ENCODE measurements at regions not wholly inside any gene's neighbourhood (a gene's known extent, or its start where the extent isn't known, plus 50 kb on each side); places are given as distances from the start of the nearest gene placed in this dataset.
"Not testable (repeated sequence)": the region's sequence is repeated elsewhere in the genome, so short reads cannot be mapped to it uniquely, and the experiment has no call there.

DNA sequence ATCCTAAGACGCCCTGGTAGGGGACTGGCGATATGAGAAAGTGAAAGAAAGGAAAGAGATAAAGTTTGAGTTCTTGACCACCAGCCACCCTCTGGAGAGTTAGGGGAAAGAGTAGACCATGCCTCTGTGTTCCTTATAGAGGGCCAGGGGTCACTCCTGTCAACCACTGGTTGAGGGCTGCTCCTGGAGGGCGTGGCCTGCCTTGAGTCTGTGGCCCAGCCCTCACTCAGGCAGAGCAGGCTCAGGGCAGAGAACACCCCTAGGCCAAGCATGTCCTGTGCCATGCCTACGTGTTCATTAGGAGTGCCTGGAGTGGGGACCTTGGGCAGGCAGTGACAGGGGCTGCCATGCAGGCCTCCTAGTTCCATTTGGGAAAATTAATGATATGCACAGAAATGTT lies 161.1 kb upstream of the EPB41L3 start:
- Mint-ChIP-seq H3K27ac (no peak overlapping the region), H3K4me3 (no peak overlapping the region), H3K9me3 (no peaks in the 10 kb centered on the region), H3K4me1 (no peaks in the 10 kb centered on the region), H3K27me3 (no peaks in the 10 kb centered on the region), H3K36me3 (no peaks in the 10 kb centered on the region)
- DNase-seq: no peak
- CTCF ChIA-PET: no interaction called here

- H3K27me3 Mint-ChIP-seq, H3K36me3 Mint-ChIP-seq, DNase-seq, H3K9me3 Mint-ChIP-seq, H3K4me1 Mint-ChIP-seq, H3K4me3 Mint-ChIP-seq, CTCF ChIA-PET, H3K27ac Mint-ChIP-seq: not testable (repeated sequence)
These were observed 158.2 kb upstream of the EPB41L3 start for GRCh38 chr18:5702016-5702415.

DNA sequence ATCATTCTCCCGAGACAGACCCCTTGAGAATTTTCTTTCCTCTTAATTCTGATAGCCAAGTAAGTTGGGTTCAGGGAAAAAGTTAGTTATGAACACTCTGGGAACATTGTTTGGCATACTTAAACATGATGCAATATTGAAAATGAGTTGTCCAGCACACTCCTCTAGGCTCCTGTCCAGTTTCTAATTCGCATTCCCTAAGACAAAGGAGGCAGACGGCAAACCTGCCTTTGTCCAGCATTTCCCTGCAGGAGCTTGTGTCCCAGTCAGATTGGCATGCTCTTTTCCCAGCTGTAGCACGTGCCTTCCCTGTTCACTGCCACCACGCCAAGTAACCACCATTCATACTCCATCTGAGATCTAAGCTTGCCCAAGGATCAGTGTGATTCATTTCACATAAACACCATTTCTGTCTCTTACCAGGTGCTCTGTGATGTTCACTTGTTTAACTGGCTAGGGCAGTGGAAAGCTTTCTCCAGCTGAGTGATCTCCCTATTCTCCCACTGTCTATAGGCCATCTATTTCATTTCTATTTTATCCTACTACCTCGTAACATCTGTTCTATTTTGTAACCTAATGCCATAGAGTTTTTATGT lies 150.0 kb upstream of the EPB41L3 start:
- H3K4me1 Mint-ChIP-seq: no peaks in the 10 kb centered on the region
- H3K27ac Mint-ChIP-seq: no peak overlapping the region
- CTCF ChIA-PET: no interaction called here
- DNase-seq: no peak
- H3K9me3 Mint-ChIP-seq: peaks cover 2% of the 10 kb centered on the region
- H3K27me3 Mint-ChIP-seq: no peaks in the 10 kb centered on the region
- H3K4me3 Mint-ChIP-seq: no peak overlapping the region
- H3K36me3 Mint-ChIP-seq: no peaks in the 10 kb centered on the region

DNA sequence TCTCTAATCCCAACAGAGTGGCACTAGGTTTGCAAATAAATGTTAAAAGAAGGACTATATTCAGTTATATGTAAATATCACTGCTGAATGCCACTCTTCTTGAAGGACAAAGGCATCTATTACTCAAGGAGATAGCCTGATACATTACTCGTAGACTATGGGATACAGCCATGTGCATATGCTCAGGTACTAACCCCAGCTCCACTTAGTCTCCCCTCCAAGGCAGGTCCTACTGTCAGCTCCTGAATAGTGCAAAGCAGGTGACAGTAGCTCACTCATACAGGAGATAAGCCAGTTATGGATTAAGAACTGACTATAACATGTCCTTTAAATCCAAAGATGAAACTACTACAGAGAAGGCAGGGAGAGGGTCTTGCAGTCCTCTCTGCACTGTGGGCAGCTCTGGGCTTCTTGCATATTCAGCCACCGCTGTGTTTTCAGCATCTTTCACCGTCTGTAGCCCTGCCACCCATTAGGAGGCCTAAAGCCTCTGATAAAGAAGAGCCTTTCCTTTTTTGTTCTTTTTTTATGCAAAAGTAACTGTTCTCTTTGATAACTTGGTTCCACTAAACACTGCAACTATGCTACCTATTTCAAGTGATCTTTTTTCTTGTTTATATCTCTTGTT lies 135.1 kb upstream of the EPB41L3 start:
- Mint-ChIP-seq H3K4me1 (no peaks in the 10 kb centered on the region), H3K27ac (no peak overlapping the region), H3K27me3 (no peaks in the 10 kb centered on the region), H3K9me3 (no peaks in the 10 kb centered on the region), H3K4me3 (no peak overlapping the region), H3K36me3 (no peaks in the 10 kb centered on the region)
- DNase-seq: no peak
- CTCF ChIA-PET: no interaction called here

GRCh38 chr18:5678278-5678677 lies 134.5 kb upstream of the EPB41L3 start:
- DNase-seq: no peak
- Mint-ChIP-seq H3K27me3 (no peaks in the 10 kb centered on the region), H3K9me3 (no peaks in the 10 kb centered on the region), H3K27ac (no peak overlapping the region), H3K4me3 (no peak overlapping the region), H3K4me1 (no peaks in the 10 kb centered on the region), H3K36me3 (no peaks in the 10 kb centered on the region)
- CTCF ChIA-PET: no interaction called here

GRCh38 chr18:5673616-5674015 lies 129.8 kb upstream of the EPB41L3 start:
- Mint-ChIP-seq H3K36me3 (no peaks in the 10 kb centered on the region), H3K27ac (no peak overlapping the region), H3K9me3 (no peaks in the 10 kb centered on the region), H3K27me3 (no peaks in the 10 kb centered on the region), H3K4me3 (no peak overlapping the region), H3K4me1 (no peaks in the 10 kb centered on the region)
- DNase-seq: no peak
- CTCF ChIA-PET: no interaction called here

- H3K9me3 Mint-ChIP-seq: no peaks in the 10 kb centered on the region
- no peak overlapping the region for H3K27ac Mint-ChIP-seq
- CTCF ChIA-PET: no interaction called here
- H3K36me3 Mint-ChIP-seq: no peaks in the 10 kb centered on the region
- H3K4me3 Mint-ChIP-seq: no peak overlapping the region
- H3K27me3 Mint-ChIP-seq: no peaks in the 10 kb centered on the region
- no peaks in the 10 kb centered on the region for H3K4me1 Mint-ChIP-seq
- no peak for DNase-seq
These were observed 125.8 kb upstream of the EPB41L3 start for GRCh38 chr18:5669585-5669984.

DNA sequence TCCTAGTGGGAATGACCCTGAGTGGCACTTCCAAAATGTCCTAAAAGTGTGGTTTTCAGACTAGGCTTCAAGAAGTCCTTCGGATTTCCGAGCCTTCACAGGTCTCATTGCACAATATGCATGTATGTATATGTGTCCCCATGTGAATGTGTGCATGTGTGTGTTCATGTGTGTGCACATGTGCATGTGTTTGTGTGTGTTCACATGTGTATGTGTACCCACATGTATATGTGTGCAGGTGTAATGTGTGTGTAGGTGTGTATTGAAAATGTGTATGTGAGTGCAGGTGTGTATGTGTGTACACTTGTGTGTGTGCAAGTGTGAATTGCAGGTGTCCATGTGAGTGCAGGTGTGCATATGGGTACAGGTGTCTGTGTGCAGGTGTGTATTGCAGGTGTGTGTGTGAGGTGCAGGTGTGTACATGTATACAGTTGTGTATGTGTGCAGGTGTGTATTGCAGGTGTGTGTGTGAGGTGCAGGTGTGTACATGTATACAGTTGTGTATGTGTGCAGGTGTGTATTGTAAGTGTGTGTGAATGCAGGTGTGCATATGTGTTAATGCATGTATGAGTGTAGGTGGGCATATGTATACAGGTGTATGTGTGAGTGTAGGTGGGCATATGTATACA lies 124.4 kb upstream of the EPB41L3 start:
- H3K27ac Mint-ChIP-seq: no peak overlapping the region
- no peaks in the 10 kb centered on the region for H3K36me3 Mint-ChIP-seq
- no peak for DNase-seq
- H3K4me1 Mint-ChIP-seq: no peaks in the 10 kb centered on the region
- no peak overlapping the region for H3K4me3 Mint-ChIP-seq
- no peaks in the 10 kb centered on the region for H3K27me3 Mint-ChIP-seq
- CTCF ChIA-PET: no interaction called here
- no peaks in the 10 kb centered on the region for H3K9me3 Mint-ChIP-seq

- Mint-ChIP-seq H3K9me3 (no peaks in the 10 kb centered on the region), H3K4me3 (no peak overlapping the region), H3K36me3 (no peaks in the 10 kb centered on the region), H3K27me3 (no peaks in the 10 kb centered on the region), H3K4me1 (no peaks in the 10 kb centered on the region), H3K27ac (no peak overlapping the region)
- no peak for DNase-seq
- CTCF ChIA-PET: no interaction called here
These were observed 123.6 kb upstream of the EPB41L3 start for GRCh38 chr18:5667356-5667755.

DNA sequence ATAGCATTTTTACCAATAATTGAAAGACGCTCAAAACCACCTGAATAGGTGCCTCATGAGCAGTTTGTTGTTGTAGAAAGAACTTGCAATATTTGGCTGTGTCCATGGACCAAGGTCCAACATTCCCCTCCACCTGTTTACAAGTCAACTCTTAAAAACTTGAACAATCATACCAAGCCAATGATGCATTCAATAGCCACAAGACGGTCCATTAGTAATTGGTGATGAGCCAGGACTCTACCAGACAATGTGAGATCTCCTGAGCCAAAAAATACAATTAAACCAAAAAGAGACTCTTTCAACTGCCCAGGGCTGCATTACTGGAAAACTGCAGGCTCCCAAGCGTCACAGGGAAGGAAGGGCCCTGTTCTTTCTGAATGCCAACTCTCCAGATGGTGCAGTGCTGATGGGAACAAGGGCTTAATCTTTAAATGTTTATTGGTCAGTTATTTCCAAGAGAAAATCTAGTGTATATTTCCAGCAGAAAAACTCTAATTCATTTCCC lies 118.8 kb upstream of the EPB41L3 start:
- H3K27me3 Mint-ChIP-seq: no peaks in the 10 kb centered on the region
- no peaks in the 10 kb centered on the region for H3K4me1 Mint-ChIP-seq
- no peaks in the 10 kb centered on the region for H3K9me3 Mint-ChIP-seq
- CTCF ChIA-PET: no interaction called here
- no peak overlapping the region for H3K27ac Mint-ChIP-seq
- DNase-seq: no peak
- no peak overlapping the region for H3K4me3 Mint-ChIP-seq
- no peaks in the 10 kb centered on the region for H3K36me3 Mint-ChIP-seq

DNA sequence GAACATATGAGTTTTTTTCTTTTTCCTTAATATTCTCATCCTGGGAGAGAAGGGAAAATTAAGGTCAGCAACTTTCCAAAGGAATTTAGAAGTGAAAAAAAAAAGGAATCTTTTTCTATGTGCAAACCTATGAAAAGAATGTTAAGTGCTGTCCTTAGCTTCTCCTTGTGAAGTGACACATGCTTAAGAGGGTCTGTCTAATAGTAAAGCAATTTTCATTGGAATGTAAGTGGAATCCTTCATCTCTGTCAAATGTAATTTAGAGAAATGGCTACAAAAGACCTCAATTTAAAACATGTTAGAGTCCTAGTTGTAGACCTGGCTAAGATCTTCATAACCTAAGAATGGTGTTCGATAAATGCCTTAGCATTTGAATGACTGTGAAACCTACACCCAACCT lies 117.4 kb upstream of the EPB41L3 start:
- no peak for DNase-seq
- Mint-ChIP-seq H3K36me3 (no peaks in the 10 kb centered on the region), H3K27ac (no peak overlapping the region), H3K4me3 (no peak overlapping the region), H3K9me3 (no peaks in the 10 kb centered on the region), H3K27me3 (no peaks in the 10 kb centered on the region), H3K4me1 (no peaks in the 10 kb centered on the region)
- CTCF ChIA-PET: no interaction called here

- Mint-ChIP-seq H3K9me3 (no peaks in the 10 kb centered on the region), H3K4me1 (no peaks in the 10 kb centered on the region), H3K4me3 (no peak overlapping the region), H3K27ac (no peak overlapping the region), H3K27me3 (no peaks in the 10 kb centered on the region), H3K36me3 (no peaks in the 10 kb centered on the region)
- DNase-seq: no peak
- CTCF ChIA-PET: no interaction called here
These were observed 110.0 kb upstream of the EPB41L3 start for GRCh38 chr18:5653802-5654201.

DNA sequence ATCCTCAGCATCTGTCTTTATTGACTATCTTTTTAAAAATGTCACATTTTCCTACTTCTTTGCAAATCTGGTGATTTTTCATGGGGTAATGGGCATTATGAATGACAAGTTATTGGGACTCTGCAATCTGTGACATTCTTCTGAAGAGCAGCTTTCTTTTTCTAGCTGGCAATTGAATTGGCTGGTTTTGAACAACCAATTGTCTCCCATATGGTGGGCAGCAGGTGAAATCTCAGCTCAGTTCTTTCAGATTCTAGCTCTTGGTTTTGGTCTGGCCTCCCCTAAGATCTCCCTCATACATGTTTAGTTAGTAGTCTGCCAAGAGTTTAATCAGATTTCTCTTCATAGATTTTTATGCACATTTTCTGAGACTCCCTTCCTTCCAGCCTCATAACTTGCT lies 107.9 kb upstream of the EPB41L3 start:
- Mint-ChIP-seq H3K4me3 (no peak overlapping the region), H3K9me3 (no peaks in the 10 kb centered on the region), H3K36me3 (no peaks in the 10 kb centered on the region), H3K27me3 (no peaks in the 10 kb centered on the region), H3K4me1 (no peaks in the 10 kb centered on the region), H3K27ac (no peak overlapping the region)
- CTCF ChIA-PET: interaction anchor here (0.7 kb wide), 1 partner anchor 369 kb away, joined by 3 read pairs; no protein-coding TSS in a partner anchor
- DNase-seq: no peak

DNA sequence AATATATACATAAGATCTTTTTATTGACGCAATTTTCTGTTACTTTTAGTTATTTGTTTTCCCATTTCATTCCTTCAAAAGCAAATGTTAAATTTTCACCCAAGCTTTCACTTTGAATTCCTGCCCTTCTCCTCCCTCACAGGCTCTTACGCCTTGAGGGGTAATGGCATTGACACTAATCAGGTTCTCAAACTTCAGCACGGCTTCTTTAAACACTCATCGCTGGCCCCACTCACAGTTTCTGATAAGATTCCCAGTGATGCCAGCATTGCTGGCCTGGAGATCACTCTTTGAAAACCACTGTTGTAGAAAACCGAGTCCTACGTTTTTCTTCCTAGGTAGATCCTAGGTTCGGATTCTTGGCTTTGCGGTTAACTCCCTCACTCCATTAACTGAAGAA lies 105.6 kb upstream of the EPB41L3 start:
- DNase-seq: no peak
- CTCF ChIA-PET: no interaction called here
- no peak overlapping the region for H3K4me3 Mint-ChIP-seq
- no peak overlapping the region for H3K27ac Mint-ChIP-seq
- H3K9me3 Mint-ChIP-seq: no peaks in the 10 kb centered on the region
- no peaks in the 10 kb centered on the region for H3K27me3 Mint-ChIP-seq
- H3K36me3 Mint-ChIP-seq: no peaks in the 10 kb centered on the region
- no peaks in the 10 kb centered on the region for H3K4me1 Mint-ChIP-seq

GRCh38 chr18:5646739-5647138 lies 102.9 kb upstream of the EPB41L3 start:
- H3K4me3 Mint-ChIP-seq: no peak overlapping the region
- no peaks in the 10 kb centered on the region for H3K36me3 Mint-ChIP-seq
- no peaks in the 10 kb centered on the region for H3K27me3 Mint-ChIP-seq
- CTCF ChIA-PET: no interaction called here
- no peaks in the 10 kb centered on the region for H3K9me3 Mint-ChIP-seq
- H3K4me1 Mint-ChIP-seq: no peaks in the 10 kb centered on the region
- no peak for DNase-seq
- H3K27ac Mint-ChIP-seq: no peak overlapping the region
